ENCODE measurements at regions not wholly inside any gene's neighbourhood (a gene's known extent, or its start where the extent isn't known, plus 50 kb on each side); places are given as distances from the start of the nearest gene placed in this dataset.
"Not testable (repeated sequence)": the region's sequence is repeated elsewhere in the genome, so short reads cannot be mapped to it uniquely, and the experiment has no call there.

DNA sequence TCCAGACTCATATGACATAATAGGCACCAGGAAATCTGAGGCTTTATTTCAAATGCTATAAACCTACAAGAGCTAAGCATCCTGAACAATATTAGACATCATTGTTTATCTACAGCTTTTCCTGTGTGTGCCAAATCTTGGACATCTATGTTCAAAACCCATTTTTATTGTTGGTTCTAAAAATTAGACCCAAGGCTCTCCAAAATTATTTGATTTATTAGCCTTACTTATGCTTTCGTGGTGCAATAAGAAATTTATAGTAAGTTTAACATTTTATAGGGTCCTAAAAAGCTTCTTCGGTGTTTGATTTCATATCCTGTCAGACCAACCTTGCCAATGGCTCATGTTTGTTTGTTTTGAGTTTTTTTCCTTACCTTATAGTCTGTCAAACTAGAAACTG is 1014.5 kb upstream of the MANEA start:
- H3K4me3 Mint-ChIP-seq = no peak overlapping the region

DNA sequence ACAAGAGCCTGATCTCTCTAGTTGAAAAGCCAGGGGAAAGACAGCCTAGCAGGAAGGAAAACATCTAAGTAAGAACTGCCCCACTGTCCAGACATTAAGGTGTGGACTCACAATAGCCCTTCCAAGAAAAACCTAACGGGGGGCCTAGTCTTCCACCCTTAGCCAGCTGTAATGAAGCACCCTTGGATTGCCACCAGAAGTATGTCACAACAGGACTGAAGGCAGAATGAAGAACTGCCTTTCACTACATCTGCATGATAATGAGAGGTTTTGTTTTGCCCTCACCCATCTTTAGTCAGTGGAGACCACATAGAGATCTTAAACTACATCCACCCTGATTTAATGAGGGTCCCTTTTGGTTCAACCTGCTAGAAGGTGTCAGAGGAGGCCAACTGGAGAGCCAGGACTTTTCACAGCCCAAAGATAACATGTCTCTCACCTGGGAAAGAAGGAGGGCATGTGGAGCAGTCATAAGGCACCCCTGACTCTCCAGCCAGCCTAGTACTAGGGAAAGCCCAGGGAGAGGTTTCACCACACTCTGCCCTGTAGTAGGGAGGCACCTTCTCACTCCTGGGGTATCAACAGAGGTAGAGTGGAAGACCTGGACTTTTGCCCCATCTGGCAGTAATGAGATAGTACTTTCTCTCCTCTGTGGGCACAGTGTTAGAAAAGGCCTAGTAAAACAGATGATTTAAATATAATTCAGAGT is 1017.4 kb upstream of the MANEA start:
- H3K27me3 Mint-ChIP-seq (ENCODE audit: low read depth) = peaks cover 43% of the 10 kb centered on the region

More for the DNA sequence above, 1014.5 kb upstream of the MANEA start:
- peaks cover 22% of the 10 kb centered on the region for H3K27me3 Mint-ChIP-seq (ENCODE audit: low read depth)
- no peak overlapping the region for H3K27ac Mint-ChIP-seq
- no peaks in the 10 kb centered on the region for H3K4me1 Mint-ChIP-seq
- no peak for DNase-seq (ENCODE audit: low spot score in 2 of 2, unreplicated experiment in 2 of 2)
- H3K9me3 Mint-ChIP-seq = no peaks in the 10 kb centered on the region
- TF ChIP-seq, protein P1, sequence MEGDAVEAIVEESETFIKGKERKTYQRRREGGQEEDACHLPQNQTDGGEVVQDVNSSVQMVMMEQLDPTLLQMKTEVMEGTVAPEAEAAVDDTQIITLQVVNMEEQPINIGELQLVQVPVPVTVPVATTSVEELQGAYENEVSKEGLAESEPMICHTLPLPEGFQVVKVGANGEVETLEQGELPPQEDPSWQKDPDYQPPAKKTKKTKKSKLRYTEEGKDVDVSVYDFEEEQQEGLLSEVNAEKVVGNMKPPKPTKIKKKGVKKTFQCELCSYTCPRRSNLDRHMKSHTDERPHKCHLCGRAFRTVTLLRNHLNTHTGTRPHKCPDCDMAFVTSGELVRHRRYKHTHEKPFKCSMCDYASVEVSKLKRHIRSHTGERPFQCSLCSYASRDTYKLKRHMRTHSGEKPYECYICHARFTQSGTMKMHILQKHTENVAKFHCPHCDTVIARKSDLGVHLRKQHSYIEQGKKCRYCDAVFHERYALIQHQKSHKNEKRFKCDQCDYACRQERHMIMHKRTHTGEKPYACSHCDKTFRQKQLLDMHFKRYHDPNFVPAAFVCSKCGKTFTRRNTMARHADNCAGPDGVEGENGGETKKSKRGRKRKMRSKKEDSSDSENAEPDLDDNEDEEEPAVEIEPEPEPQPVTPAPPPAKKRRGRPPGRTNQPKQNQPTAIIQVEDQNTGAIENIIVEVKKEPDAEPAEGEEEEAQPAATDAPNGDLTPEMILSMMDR (IDR thresholded peaks at IDR 0.05; ENCODE audit: unreplicated experiment) = no peak
- H3K36me3 Mint-ChIP-seq = no peaks in the 10 kb centered on the region

DNA sequence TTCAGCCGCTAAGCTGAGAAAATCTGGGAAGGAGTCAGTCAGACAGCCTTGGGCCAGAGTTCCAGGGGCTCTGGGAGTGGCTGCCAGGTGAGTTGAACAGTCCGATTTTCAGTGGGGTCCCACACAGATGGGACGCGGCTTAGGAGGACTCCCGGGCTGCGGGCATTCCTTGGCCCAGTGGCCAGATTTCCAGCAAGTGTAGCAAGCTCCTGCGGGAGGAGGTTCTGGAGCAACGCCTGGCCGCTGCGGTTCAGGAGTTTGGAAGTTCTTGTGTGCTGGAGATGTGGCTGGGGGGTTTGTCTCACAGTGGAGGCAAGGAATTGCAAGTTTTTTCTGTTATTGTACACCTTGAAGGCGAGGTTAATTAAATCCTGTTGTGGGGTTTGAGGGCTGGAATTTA is 1020.1 kb upstream of the MANEA start:
- H3K27ac Mint-ChIP-seq; H3K36me3 Mint-ChIP-seq; H3K9me3 Mint-ChIP-seq; H3K4me1 Mint-ChIP-seq; H3K4me3 Mint-ChIP-seq; DNase-seq (ENCODE audit: low spot score in 2 of 2, unreplicated experiment in 2 of 2): not testable (repeated sequence)
- peaks cover 43% of the 10 kb centered on the region for H3K27me3 Mint-ChIP-seq (ENCODE audit: low read depth)

More for the DNA sequence above, 1017.4 kb upstream of the MANEA start:
- TF ChIP-seq, protein P1 (IDR thresholded peaks at IDR 0.05; ENCODE audit: unreplicated experiment) = no peak
- Mint-ChIP-seq H3K4me1 (no peaks in the 10 kb centered on the region), H3K9me3 (no peaks in the 10 kb centered on the region), H3K27ac (no peak overlapping the region), H3K4me3 (no peak overlapping the region), H3K36me3 (no peaks in the 10 kb centered on the region)
- DNase-seq (ENCODE audit: low spot score in 2 of 2, unreplicated experiment in 2 of 2) = no peak

DNA sequence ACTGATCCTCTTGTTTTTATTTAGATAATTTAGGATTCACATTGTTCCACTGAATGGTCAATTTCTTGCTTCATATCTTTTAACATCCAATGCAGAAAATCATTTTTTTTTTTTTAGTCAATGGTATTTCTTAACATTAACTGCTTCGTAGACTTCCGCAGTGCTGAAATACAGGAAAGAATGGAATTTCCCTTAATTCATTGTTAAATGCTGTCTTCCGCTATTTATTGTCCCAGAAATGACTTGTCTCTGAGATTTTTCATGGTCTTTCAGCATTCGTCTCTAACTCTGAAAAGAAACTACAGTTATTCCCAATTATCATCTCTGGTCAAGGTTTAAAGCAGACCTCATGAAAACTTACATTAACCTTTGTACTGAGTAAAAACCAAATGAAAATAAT is 1029.1 kb upstream of the MANEA start:
- H3K27me3 Mint-ChIP-seq (ENCODE audit: low read depth) = no peaks in the 10 kb centered on the region
- no peak overlapping the region for H3K4me3 Mint-ChIP-seq
- TF ChIP-seq, protein P1 (IDR thresholded peaks at IDR 0.05; ENCODE audit: unreplicated experiment) = no peak
- DNase-seq (ENCODE audit: low spot score in 2 of 2, unreplicated experiment in 2 of 2) = no peak
- no peaks in the 10 kb centered on the region for H3K36me3 Mint-ChIP-seq
- H3K4me1 Mint-ChIP-seq = no peaks in the 10 kb centered on the region
- H3K27ac Mint-ChIP-seq = no peak overlapping the region
- H3K9me3 Mint-ChIP-seq = no peaks in the 10 kb centered on the region

DNA sequence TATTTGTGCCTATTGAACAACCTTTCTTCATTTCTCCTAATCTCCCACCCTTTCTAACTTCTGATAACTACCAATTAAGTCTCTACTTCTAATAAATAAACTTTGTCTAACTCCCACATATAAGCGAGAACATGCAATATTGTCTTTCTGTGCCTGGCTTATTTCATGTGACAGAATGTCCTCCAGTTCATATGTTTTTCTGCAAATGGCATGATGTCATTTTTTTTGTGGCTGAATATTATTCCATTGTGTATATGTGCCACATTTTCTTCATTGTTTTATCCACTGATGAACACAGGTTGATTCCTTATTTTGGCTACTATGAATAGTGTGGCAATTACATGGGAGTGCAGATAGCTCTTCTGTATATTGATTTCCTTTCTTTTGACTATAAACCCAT is 1041.5 kb upstream of the MANEA start:
- Mint-ChIP-seq H3K9me3 (peaks cover 4% of the 10 kb centered on the region), H3K4me1 (no peaks in the 10 kb centered on the region), H3K27me3 (ENCODE audit: low read depth) (no peaks in the 10 kb centered on the region), H3K4me3 (no peak overlapping the region), H3K36me3 (no peaks in the 10 kb centered on the region), H3K27ac (no peak overlapping the region)
- no peak for DNase-seq (ENCODE audit: low spot score in 2 of 2, unreplicated experiment in 2 of 2)
- TF ChIP-seq, protein P1 (IDR thresholded peaks at IDR 0.05; ENCODE audit: unreplicated experiment) = no peak

DNA sequence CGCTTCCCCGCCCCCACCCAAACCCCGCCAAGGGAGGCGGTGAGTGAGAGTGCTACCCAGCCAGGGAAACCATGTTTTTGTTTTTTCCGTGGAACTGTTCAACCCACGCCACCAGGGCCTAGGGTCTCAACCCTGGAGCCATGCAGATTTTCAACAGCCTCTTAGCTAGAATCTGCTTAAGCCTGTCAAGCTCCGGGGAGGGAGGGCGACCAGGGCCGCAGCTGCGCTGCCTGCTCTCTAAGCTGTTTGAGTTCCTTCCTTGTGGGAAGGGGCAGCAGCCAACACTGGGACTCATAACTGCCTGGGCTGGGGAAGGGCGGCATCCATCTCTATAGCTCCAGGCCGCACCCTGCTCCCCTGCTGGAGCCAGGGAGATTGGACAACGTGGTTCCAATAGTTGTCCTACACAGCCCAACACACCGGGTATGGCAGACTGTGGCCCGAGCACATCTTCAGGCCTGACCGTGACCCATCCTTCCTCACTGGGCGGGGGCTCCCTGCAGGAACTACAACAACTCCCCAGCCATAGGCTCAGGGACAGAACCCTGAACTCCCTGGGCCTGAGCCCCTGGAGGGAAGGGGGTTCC is 1065.7 kb upstream of the MANEA start:
- Mint-ChIP-seq H3K27me3 (ENCODE audit: low read depth) (no peaks in the 10 kb centered on the region), H3K27ac (no peak overlapping the region), H3K4me3 (no peak overlapping the region), H3K9me3 (peaks cover 7% of the 10 kb centered on the region), H3K4me1 (no peaks in the 10 kb centered on the region), H3K36me3 (no peaks in the 10 kb centered on the region)
- no peak for DNase-seq (ENCODE audit: low spot score in 2 of 2, unreplicated experiment in 2 of 2)
- TF ChIP-seq, protein P1 (IDR thresholded peaks at IDR 0.05; ENCODE audit: unreplicated experiment) = no peak
